H9 (cell line): ENCODE measurements at regions not wholly inside any gene's neighbourhood (a gene's known extent, or its start where the extent isn't known, plus 50 kb on each side); places are given as distances from the start of the nearest gene placed in this dataset.

Experiments used
- DNase-seq: peaks from one replicate; pipeline ENCODE4 v3.0.0-alpha.2; 2017
- H2AFZ ChIP-seq: one replicate; pipeline ENCODE4 v1.6.1; 2013; ENCODE audit warnings: mild to moderate bottlenecking, low read length, control low read depth, moderate library complexity
- H2AK5ac ChIP-seq: 2 replicates; pipeline ENCODE4 v1.6.1; 2013; ENCODE audit warnings: low read length, control low read depth, mixed read lengths; ENCODE audit not compliant: insufficient read length
- H2BK120ac ChIP-seq: one replicate; pipeline ENCODE4 v1.6.1; 2013; ENCODE audit warnings: low read depth, mild to moderate bottlenecking, low read length, control low read depth, inconsistent platforms; ENCODE audit not compliant: poor library complexity, severe bottlenecking
- H2BK12ac ChIP-seq: 2 replicates; pipeline ENCODE4 v1.6.1; 2013; ENCODE audit warnings: low read length, control low read depth, mixed read lengths, low read depth; ENCODE audit not compliant: insufficient read length
- H2BK15ac ChIP-seq: 2 replicates; pipeline ENCODE4 v1.6.1; 2013; ENCODE audit warnings: low read depth, low read length, control low read depth
- H2BK20ac ChIP-seq: one replicate; pipeline ENCODE4 v1.6.1; 2013; ENCODE audit warnings: low read depth, mild to moderate bottlenecking, low read length, control low read depth, inconsistent platforms; ENCODE audit not compliant: poor library complexity, severe bottlenecking
- H2BK5ac ChIP-seq: 2 replicates; pipeline ENCODE4 v1.6.1; 2013; ENCODE audit warnings: low read length, control low read depth, mixed read lengths; ENCODE audit not compliant: insufficient read length
- H3K14ac ChIP-seq: 2 replicates; pipeline ENCODE4 v1.6.1; 2013; ENCODE audit warnings: low read length, control low read depth; ENCODE audit not compliant: insufficient read depth
- H3K18ac ChIP-seq: 2 replicates; pipeline ENCODE4 v1.6.1; 2013; ENCODE audit warnings: low read depth, mild to moderate bottlenecking, mixed read lengths, low read length, control low read depth; ENCODE audit not compliant: insufficient read length
- H3K23ac ChIP-seq: 2 replicates; pipeline ENCODE4 v1.6.1; 2013; ENCODE audit warnings: low read length, control low read depth, mixed read lengths, low read depth; ENCODE audit not compliant: insufficient read length
- H3K23me2 ChIP-seq: 2 replicates; pipeline ENCODE4 v1.6.1; 2013; ENCODE audit warnings: low read depth, mild to moderate bottlenecking, mixed read lengths, low read length, control low read depth; ENCODE audit not compliant: insufficient read length, poor library complexity, severe bottlenecking
- H3K27ac ChIP-seq: 2 replicates; pipeline ENCODE4 v1.5.1; 2013; ENCODE audit warnings: low read length, control low read depth, mixed read lengths, low read depth; ENCODE audit not compliant: insufficient read length
- H3K27me3 ChIP-seq: 2 replicates; pipeline ENCODE4 v1.6.1; 2013; ENCODE audit warnings: low read length, control low read depth, inconsistent platforms; ENCODE audit not compliant: insufficient read depth
- H3K4ac ChIP-seq: 2 replicates; pipeline ENCODE4 v1.6.1; 2013; ENCODE audit warnings: low read depth, mild to moderate bottlenecking, control low read depth, inconsistent platforms, low read length, moderate library complexity
- H3K4me1 ChIP-seq: 2 replicates; pipeline ENCODE4 v1.6.1; 2013; ENCODE audit warnings: low read length, control low read depth, inconsistent platforms; ENCODE audit not compliant: insufficient read depth
- H3K4me2 ChIP-seq: 2 replicates; pipeline ENCODE4 v1.6.1; 2013; ENCODE audit warnings: low read length, control low read depth, mixed read lengths; ENCODE audit not compliant: insufficient read length, insufficient read depth
- H3K56ac ChIP-seq: 2 replicates; pipeline ENCODE4 v1.6.1; 2013; ENCODE audit warnings: low read depth, mild to moderate bottlenecking, mixed read lengths, low read length, control low read depth; ENCODE audit not compliant: insufficient read length
- H3K79me1 ChIP-seq: 2 replicates; pipeline ENCODE4 v1.6.1; 2013; ENCODE audit warnings: low read depth, mild to moderate bottlenecking, moderate library complexity, low read length, control low read depth, inconsistent platforms; ENCODE audit not compliant: insufficient read depth, poor library complexity, severe bottlenecking
- H3K79me2 ChIP-seq: 2 replicates; pipeline ENCODE4 v1.6.1; 2013; ENCODE audit warnings: low read length, control low read depth, inconsistent platforms; ENCODE audit not compliant: insufficient read depth
- H3K9ac ChIP-seq: 2 replicates; pipeline ENCODE4 v1.6.1; 2013; ENCODE audit warnings: low read length, control low read depth, mixed read lengths; ENCODE audit not compliant: insufficient read length; ENCODE audit errors: extremely low read depth
- H3K9me3 ChIP-seq: one replicate; pipeline ENCODE4 v1.6.1; 2013; ENCODE audit warnings: low read depth, low read length, inconsistent platforms; ENCODE audit not compliant: control insufficient read depth
- H3T11ph ChIP-seq: one replicate; pipeline ENCODE4 v1.6.1; 2013; ENCODE audit warnings: mild to moderate bottlenecking, low read length, control low read depth, inconsistent platforms
- H4K20me1 ChIP-seq: one replicate; pipeline ENCODE4 v1.6.1; 2013; ENCODE audit not compliant: control insufficient read depth, insufficient read length, insufficient read depth
- H4K5ac ChIP-seq: 2 replicates; pipeline ENCODE4 v1.6.1; 2013; ENCODE audit warnings: low read depth, mild to moderate bottlenecking, mixed read lengths, low read length, control low read depth; ENCODE audit not compliant: insufficient read length
- H4K8ac ChIP-seq: replicated peaks from 2 replicates; pipeline ENCODE4 v1.6.1; 2013; ENCODE audit warnings: low read length, control low read depth, mixed read lengths, low read depth; ENCODE audit not compliant: insufficient read length
- H4K91ac ChIP-seq: 2 replicates; pipeline ENCODE4 v1.6.1; 2013; ENCODE audit warnings: low read depth, mild to moderate bottlenecking, moderate library complexity, mixed read lengths, low read length, control low read depth; ENCODE audit not compliant: insufficient read length
- H3K27ac Mint-ChIP-seq, 3 experiments: 2 replicates in 2 of 3; 3 replicates in 1 of 3; pipeline ENCODE4 v1.8.0; 2020 to 2021; ENCODE audit warnings: mixed read lengths in 3 of 3, mild to moderate bottlenecking in 1 of 3, moderate library complexity in 1 of 3
- H3K27me3 Mint-ChIP-seq: 2 replicates; pipeline ENCODE4 v1.8.0; 2021; ENCODE audit warnings: low read depth, mild to moderate bottlenecking, moderate library complexity, mixed read lengths
- H3K36me3 Mint-ChIP-seq, 3 experiments: 2 replicates in 2 of 3; 3 replicates in 1 of 3; pipeline ENCODE4 v1.8.0; 2020 to 2021; ENCODE audit warnings: low read depth in 3 of 3, mixed read lengths in 3 of 3; ENCODE audit not compliant: insufficient read depth in 1 of 3
- H3K4me1 Mint-ChIP-seq, 2 experiments: 2 replicates each; pipeline ENCODE4 v1.8.0; 2020; ENCODE audit warnings: mixed read lengths in 2 of 2
- H3K4me3 Mint-ChIP-seq, 2 experiments: 2 replicates in 1 of 2; 3 replicates in 1 of 2; pipeline ENCODE4 v1.8.0; 2020 to 2021; ENCODE audit warnings: mild to moderate bottlenecking in 2 of 2, mixed read lengths in 2 of 2, moderate library complexity in 1 of 2
- H3K9me3 Mint-ChIP-seq, 2 experiments: 2 replicates in 1 of 2; 3 replicates in 1 of 2; pipeline ENCODE4 v1.8.0; 2020; ENCODE audit warnings: mild to moderate bottlenecking in 2 of 2, mixed read lengths in 2 of 2, moderate library complexity in 1 of 2
- TF ChIP-seq, protein P1 (sequence below): fragments of 200-600 bp; sonication (generic); conservative IDR thresholded peaks from 3 replicates; pipeline ENCODE4 v1.8.0; 2021; ENCODE audit warnings: antibody characterized with exemption, mild to moderate bottlenecking

DNA sequence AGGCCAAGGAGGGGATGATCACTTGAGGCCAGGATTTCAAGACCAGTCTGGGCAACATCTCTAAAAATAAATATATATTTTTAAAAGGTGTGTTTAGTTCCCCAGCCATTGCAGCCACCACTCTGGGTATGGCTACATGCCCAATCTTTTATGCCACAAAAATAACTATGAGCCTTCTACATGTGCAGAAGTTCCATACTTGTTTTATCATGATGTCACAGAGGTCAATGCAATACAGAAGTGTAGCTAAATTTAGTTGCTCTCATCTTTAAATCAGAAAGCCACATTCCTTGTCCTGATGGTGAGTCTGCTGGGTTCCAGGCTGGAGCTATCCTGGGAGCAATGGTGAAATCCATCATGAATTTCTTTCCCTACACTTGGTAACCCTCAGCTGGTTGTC lies 436.3 kb downstream of the DYNC2H1 start:
- Histone ChIP-seq H4K91ac (no peak overlapping the region), H2BK12ac (no peak overlapping the region), H3K9ac (no peak overlapping the region), H3K79me1 (no peaks in the 10 kb centered on the region), H3K4me1 (no peaks in the 10 kb centered on the region), H2BK5ac (no peak overlapping the region), H4K8ac (no peak overlapping the region), H3K79me2 (no peaks in the 10 kb centered on the region), H3K23ac (no peak overlapping the region), H2BK20ac (no peak overlapping the region), H4K5ac (no peak overlapping the region), H3K4me2 (no peak overlapping the region), H2AK5ac (no peak overlapping the region), H4K20me1 (no peaks in the 10 kb centered on the region), H2BK120ac (no peak overlapping the region), H3K56ac (no peak overlapping the region), H3K23me2 (no peaks in the 10 kb centered on the region), H3K27me3 (no peaks in the 10 kb centered on the region), H2BK15ac (no peak overlapping the region), H2AFZ (no peak overlapping the region), H3T11ph (no peak overlapping the region), H3K9me3 (peaks cover 9% of the 10 kb centered on the region), H3K27ac (no peak overlapping the region), H3K14ac (no peak overlapping the region), H3K4ac (no peak overlapping the region), H3K18ac (no peak overlapping the region)
- DNase-seq: no peak
- Mint-ChIP-seq H3K36me3 (peaks cover 0 to 8% (median 5%) of the 10 kb centered on the region in 3 experiments; a peak in 4 of 7 replicates), H3K9me3 (peaks cover 11 to 14% of the 10 kb centered on the region in 2 experiments), H3K4me1 (no peaks in the 10 kb centered on the region), H3K4me3 (no peak overlapping the region), H3K27me3 (no peaks in the 10 kb centered on the region), H3K27ac (no peak overlapping the region; a peak in 1 of 7 replicates)
- TF ChIP-seq, protein P1, sequence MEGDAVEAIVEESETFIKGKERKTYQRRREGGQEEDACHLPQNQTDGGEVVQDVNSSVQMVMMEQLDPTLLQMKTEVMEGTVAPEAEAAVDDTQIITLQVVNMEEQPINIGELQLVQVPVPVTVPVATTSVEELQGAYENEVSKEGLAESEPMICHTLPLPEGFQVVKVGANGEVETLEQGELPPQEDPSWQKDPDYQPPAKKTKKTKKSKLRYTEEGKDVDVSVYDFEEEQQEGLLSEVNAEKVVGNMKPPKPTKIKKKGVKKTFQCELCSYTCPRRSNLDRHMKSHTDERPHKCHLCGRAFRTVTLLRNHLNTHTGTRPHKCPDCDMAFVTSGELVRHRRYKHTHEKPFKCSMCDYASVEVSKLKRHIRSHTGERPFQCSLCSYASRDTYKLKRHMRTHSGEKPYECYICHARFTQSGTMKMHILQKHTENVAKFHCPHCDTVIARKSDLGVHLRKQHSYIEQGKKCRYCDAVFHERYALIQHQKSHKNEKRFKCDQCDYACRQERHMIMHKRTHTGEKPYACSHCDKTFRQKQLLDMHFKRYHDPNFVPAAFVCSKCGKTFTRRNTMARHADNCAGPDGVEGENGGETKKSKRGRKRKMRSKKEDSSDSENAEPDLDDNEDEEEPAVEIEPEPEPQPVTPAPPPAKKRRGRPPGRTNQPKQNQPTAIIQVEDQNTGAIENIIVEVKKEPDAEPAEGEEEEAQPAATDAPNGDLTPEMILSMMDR: no peak
